ENCODE measurements at regions not wholly inside any gene's neighbourhood (a gene's known extent, or its start where the extent isn't known, plus 50 kb on each side); places are given as distances from the start of the nearest gene placed in this dataset.

- peaks cover 2% of the 10 kb centered on the region for H3K27me3 Mint-ChIP-seq (ENCODE audit: low read depth)
- DNase-seq (ENCODE audit: low read depth, low spot score) = no peak
- peaks cover 6% of the 10 kb centered on the region for H3K9me3 Mint-ChIP-seq
- no peaks in the 10 kb centered on the region for H3K36me3 Mint-ChIP-seq (ENCODE audit: low read depth)
- no peaks in the 10 kb centered on the region for H3K4me1 Mint-ChIP-seq
- TF ChIP-seq CTCF (conservative IDR thresholded peaks at IDR 0.05) = no peak
- H3K27ac Mint-ChIP-seq (ENCODE audit: unreplicated experiment) = no peak overlapping the region
- H3K4me3 Mint-ChIP-seq = no peak overlapping the region
Measured at GRCh38 chr7:27399791-27400567, 157.4 kb downstream of the EVX1 start.

DNA sequence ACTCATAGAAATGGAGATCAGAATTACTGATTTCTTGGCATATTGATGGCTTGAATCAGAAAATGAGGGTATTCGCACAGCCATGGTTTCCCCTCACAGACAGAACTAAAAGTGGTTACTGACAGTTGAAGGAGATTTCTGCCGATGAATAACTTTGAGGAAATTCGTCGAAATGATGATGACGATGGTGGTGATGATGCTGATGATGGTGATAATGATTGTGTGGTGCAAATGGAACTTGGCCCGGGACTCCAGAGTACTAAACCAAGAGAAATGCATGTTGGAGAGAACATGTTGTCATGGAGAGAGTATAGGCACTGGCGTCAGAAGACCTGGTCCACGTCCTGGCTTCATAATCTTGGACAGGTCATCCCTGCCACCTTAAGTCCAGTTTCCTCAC lies 163.2 kb downstream of the EVX1 start:
- Mint-ChIP-seq H3K27me3 (ENCODE audit: low read depth) (peaks cover 3% of the 10 kb centered on the region), H3K36me3 (ENCODE audit: low read depth) (no peaks in the 10 kb centered on the region), H3K9me3 (peaks cover 6% of the 10 kb centered on the region), H3K4me1 (no peaks in the 10 kb centered on the region), H3K4me3 (no peak overlapping the region), H3K27ac (ENCODE audit: unreplicated experiment) (no peak overlapping the region)
- no peak for DNase-seq (ENCODE audit: low read depth, low spot score)
- no peak for TF ChIP-seq CTCF (conservative IDR thresholded peaks at IDR 0.05)

DNA sequence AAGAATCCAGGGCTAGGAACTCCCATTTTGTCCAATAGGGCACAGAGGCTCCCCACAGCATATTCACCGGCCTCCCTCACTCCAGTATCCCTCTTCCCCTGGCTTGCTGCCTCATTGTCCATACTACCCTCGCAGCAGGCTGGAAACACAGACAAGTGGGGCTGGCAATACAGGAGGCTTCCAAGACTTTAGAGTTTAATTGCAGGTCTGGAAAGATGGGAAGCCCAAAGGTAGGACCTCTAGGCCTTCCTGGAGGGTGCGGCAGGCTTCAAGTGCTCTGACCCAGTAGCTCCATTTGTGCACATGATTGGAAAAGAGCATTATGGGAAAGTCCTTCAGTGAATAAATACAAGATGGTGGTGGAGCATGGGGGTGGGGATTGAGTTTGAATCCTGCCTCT lies 166.7 kb downstream of the EVX1 start:
- no peak overlapping the region for H3K4me3 Mint-ChIP-seq
- no peaks in the 10 kb centered on the region for H3K9me3 Mint-ChIP-seq
- no peak for TF ChIP-seq CTCF (conservative IDR thresholded peaks at IDR 0.05)
- no peaks in the 10 kb centered on the region for H3K4me1 Mint-ChIP-seq
- peaks cover 3% of the 10 kb centered on the region for H3K27me3 Mint-ChIP-seq (ENCODE audit: low read depth)
- no peak for DNase-seq (ENCODE audit: low read depth, low spot score)
- no peaks in the 10 kb centered on the region for H3K36me3 Mint-ChIP-seq (ENCODE audit: low read depth)
- H3K27ac Mint-ChIP-seq (ENCODE audit: unreplicated experiment) = no peak overlapping the region

DNA sequence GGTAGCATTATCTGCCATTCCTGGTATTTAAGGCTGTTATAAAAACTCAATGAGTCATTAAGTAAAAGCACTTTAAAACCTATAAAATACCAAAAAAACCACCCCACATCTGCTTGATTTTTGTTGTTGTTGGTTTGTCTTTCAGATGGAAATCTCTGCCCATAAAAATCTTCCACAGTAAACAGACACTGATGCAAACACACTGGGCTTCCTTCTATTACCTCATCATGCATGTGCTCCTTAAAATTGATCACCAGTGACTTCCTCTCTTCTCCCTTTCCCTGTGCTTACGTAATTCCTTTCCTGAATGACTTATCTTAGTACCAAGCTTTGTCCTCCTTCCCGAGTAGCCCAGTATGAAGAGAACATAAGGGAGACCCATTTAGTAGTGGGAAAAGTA lies 167.2 kb downstream of the EVX1 start:
- Mint-ChIP-seq H3K4me1 (no peaks in the 10 kb centered on the region), H3K9me3 (no peaks in the 10 kb centered on the region), H3K36me3 (ENCODE audit: low read depth) (no peaks in the 10 kb centered on the region), H3K27me3 (ENCODE audit: low read depth) (peaks cover 3% of the 10 kb centered on the region), H3K27ac (ENCODE audit: unreplicated experiment) (no peak overlapping the region), H3K4me3 (no peak overlapping the region)
- no peak for DNase-seq (ENCODE audit: low read depth, low spot score)
- TF ChIP-seq CTCF (conservative IDR thresholded peaks at IDR 0.05) = no peak

DNA sequence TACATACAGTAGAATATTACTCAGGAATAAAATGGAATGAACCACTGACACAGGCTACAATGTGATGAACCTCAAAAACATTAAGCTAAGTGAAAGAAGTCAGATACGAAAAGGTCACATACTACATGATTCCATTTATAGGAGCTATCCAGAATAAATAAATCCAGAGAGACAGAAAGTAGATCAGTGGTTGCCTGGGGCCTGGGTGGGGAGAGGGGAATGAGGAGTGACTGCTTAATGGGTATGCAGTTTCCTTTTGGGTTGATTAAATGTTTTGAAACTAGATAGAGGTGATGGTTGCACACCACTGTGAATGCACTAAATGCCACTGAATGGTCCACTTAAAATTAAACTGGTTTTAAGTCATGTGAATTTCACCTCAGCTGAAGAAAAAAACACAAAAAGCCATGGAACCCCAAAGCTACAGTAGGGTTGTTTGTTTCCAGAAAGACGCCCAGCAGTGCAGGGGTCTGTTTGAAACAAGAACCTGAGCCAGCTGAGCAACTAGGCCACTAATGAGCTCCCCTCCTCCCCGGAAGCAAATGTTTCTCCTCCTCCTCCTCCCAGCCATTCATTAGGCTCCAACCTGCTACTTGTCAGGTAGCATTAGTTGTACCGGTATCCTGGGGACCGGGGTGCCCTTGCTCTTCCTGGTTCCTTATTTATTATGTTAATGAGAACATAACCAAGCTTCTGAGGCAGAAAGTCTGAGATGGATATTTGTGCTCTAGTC lies 168.4 kb downstream of the EVX1 start:
- no peaks in the 10 kb centered on the region for H3K4me1 Mint-ChIP-seq
- no peak overlapping the region for H3K27ac Mint-ChIP-seq (ENCODE audit: unreplicated experiment)
- H3K27me3 Mint-ChIP-seq (ENCODE audit: low read depth) = peaks cover 3% of the 10 kb centered on the region
- DNase-seq (ENCODE audit: low read depth, low spot score) = no peak
- H3K4me3 Mint-ChIP-seq = no peak overlapping the region
- no peak for TF ChIP-seq CTCF (conservative IDR thresholded peaks at IDR 0.05)
- no peaks in the 10 kb centered on the region for H3K36me3 Mint-ChIP-seq (ENCODE audit: low read depth)
- H3K9me3 Mint-ChIP-seq = no peaks in the 10 kb centered on the region

All from neural crest cell (in vitro differentiated cells).